H1 (cell line): ENCODE measurements at regions not wholly inside any gene's neighbourhood (a gene's known extent, or its start where the extent isn't known, plus 50 kb on each side); places are given as distances from the start of the nearest gene placed in this dataset.

ENCODE experiments used
- CTCF ChIA-PET: fragments of 300-600 bp; sonication (Branson Sonifier 250); formaldehyde crosslinking; loops from one replicate; lab custom pipeline; 2021; ENCODE audit not compliant: partially characterized antibody; lab: Charles Lee
- POLR2A ChIA-PET: fragments of 300-600 bp; sonication (Branson Sonifier 250); formaldehyde crosslinking; loops from one replicate; lab custom pipeline; 2021; ENCODE audit warnings: inconsistent platforms; ENCODE audit not compliant: partially characterized antibody; lab: Charles Lee
- DNase-seq, 2 experiments: peaks; one replicate each; pipeline versions ENCODE4 v3.0.0 to v3.0.0-alpha.2; 2010 to 2022; ENCODE audit warnings: low spot score in 2 of 2, low read depth in 1 of 2, mixed read lengths in 1 of 2
- FAIRE-seq: peaks from 2 replicates; lab custom pipeline; 2011; peaks lifted over from hg19 to GRCh38; lab: Jason Lieb, UNC
- H2AFZ ChIP-seq: 2 replicates; pipeline ENCODE4 v1.8.1; 2012; ENCODE audit warnings: low read length, inconsistent platforms
- H2AK5ac ChIP-seq: 2 replicates; pipeline ENCODE4 v1.6.1; 2013; ENCODE audit warnings: low read depth, low read length
- H2BK120ac ChIP-seq: replicated peaks from 2 replicates; pipeline ENCODE3; 2013; ENCODE audit warnings: low read depth, low read length, inconsistent platforms
- H2BK12ac ChIP-seq: 2 replicates; pipeline ENCODE4 v1.6.1; 2013; ENCODE audit warnings: low read depth, low read length
- H2BK15ac ChIP-seq: 2 replicates; pipeline ENCODE4 v1.6.1; 2013; ENCODE audit warnings: low read length
- H2BK20ac ChIP-seq: 2 replicates; pipeline ENCODE4 v1.6.1; 2013; ENCODE audit warnings: low read length
- H2BK5ac ChIP-seq: 2 replicates; pipeline ENCODE4 v1.6.1; 2013; ENCODE audit warnings: low read depth, low read length
- H3K14ac ChIP-seq: 2 replicates; pipeline ENCODE4 v1.6.1; 2013; ENCODE audit warnings: inconsistent platforms; ENCODE audit not compliant: insufficient read length
- H3K18ac ChIP-seq: 2 replicates; pipeline ENCODE4 v1.6.1; 2013; ENCODE audit warnings: low read length; ENCODE audit errors: extremely low read depth
- H3K23ac ChIP-seq: 2 replicates; pipeline ENCODE4 v1.6.1; 2013; ENCODE audit warnings: inconsistent platforms; ENCODE audit not compliant: insufficient read length
- H3K23me2 ChIP-seq: 2 replicates; pipeline ENCODE4 v1.6.1; 2013; ENCODE audit warnings: low read depth, low read length
- H3K27ac ChIP-seq: 2 replicates; pipeline ENCODE4 v1.6.1; 2011; ENCODE audit warnings: low read depth, low read length, inconsistent platforms
- H3K27me3 ChIP-seq, 4 experiments: replicated peaks in 1 of 4; 1 replicate in 1 of 4; 2 replicates in 3 of 4; pipeline versions ENCODE4 v1.6.1 to v1.8.1; 2011 to 2013; ENCODE audit warnings: low read length in 3 of 4, mild to moderate bottlenecking in 3 of 4, inconsistent platforms in 2 of 4, mixed read lengths in 2 of 4, moderate library complexity in 1 of 4; ENCODE audit not compliant: control insufficient read depth in 3 of 4, insufficient read depth in 3 of 4; ENCODE audit errors: extremely low read depth in 1 of 4
- H3K36me3 ChIP-seq, 4 experiments: 2 replicates each; pipeline versions ENCODE4 v1.6.1 to v1.8.1; 2011 to 2013; ENCODE audit warnings: mild to moderate bottlenecking in 4 of 4, low read length in 3 of 4, moderate library complexity in 2 of 4, control low read depth in 1 of 4, inconsistent platforms in 1 of 4; ENCODE audit not compliant: insufficient read depth in 4 of 4, control insufficient read depth in 2 of 4
- H3K4ac ChIP-seq: replicated peaks from 2 replicates; pipeline ENCODE3; 2013; ENCODE audit warnings: low read length, low read depth, mixed read lengths, inconsistent platforms; ENCODE audit not compliant: insufficient read length
- H3K4me1 ChIP-seq, 4 experiments: replicated peaks in 1 of 4; 1 replicate in 1 of 4; 2 replicates in 3 of 4; pipeline versions ENCODE4 v1.6.1 to v1.8.1; 2011 to 2013; ENCODE audit warnings: low read length in 3 of 4, inconsistent platforms in 2 of 4, mixed read lengths in 1 of 4; ENCODE audit not compliant: insufficient read depth in 4 of 4, control insufficient read depth in 3 of 4
- H3K4me2 ChIP-seq, 2 experiments: 2 replicates each; pipeline versions ENCODE4 v1.6.1 to v1.8.1; 2011 to 2013; ENCODE audit warnings: low read depth in 2 of 2, low read length in 2 of 2, control low read depth in 1 of 2, inconsistent platforms in 1 of 2, mild to moderate bottlenecking in 1 of 2; ENCODE audit not compliant: insufficient read depth in 1 of 2
- H3K4me3 ChIP-seq, 4 experiments: fragments of 200-600, 300-600 bp in 1 of 4; sonication (generic), shearing (Covaris generic), sonication (Bioruptor Twin) in 1 of 4; 2 replicates each; pipeline versions ENCODE4 v1.5.1 to v1.8.1; 2011 to 2016; ENCODE audit warnings: low read length in 4 of 4, low read depth in 3 of 4, control low read depth in 2 of 4, inconsistent platforms in 2 of 4, mild to moderate bottlenecking in 2 of 4, mixed read lengths in 1 of 4, moderate library complexity in 1 of 4; ENCODE audit not compliant: insufficient read depth in 2 of 4; ENCODE audit errors: extremely low read depth in 1 of 4
- H3K56ac ChIP-seq: replicated peaks from 2 replicates; pipeline ENCODE3; 2013; ENCODE audit warnings: low read depth, mild to moderate bottlenecking, mixed read lengths, low read length, inconsistent platforms; ENCODE audit not compliant: insufficient read length
- H3K79me1 ChIP-seq: 2 replicates; pipeline ENCODE4 v1.6.1; 2013; ENCODE audit warnings: low read depth, low read length, control low read depth
- H3K79me2 ChIP-seq, 2 experiments: 2 replicates each; pipeline versions ENCODE4 v1.6.1 to v1.8.1; 2012 to 2013; ENCODE audit warnings: low read length in 2 of 2, mild to moderate bottlenecking in 2 of 2, inconsistent platforms in 1 of 2; ENCODE audit not compliant: insufficient read depth in 2 of 2, control insufficient read depth in 1 of 2
- H3K9ac ChIP-seq, 4 experiments: replicated peaks in 1 of 4; 1 replicate in 1 of 4; 2 replicates in 3 of 4; pipeline versions ENCODE4 v1.6.1 to v1.8.1; 2011 to 2013; ENCODE audit warnings: low read depth in 3 of 4, low read length in 3 of 4, control low read depth in 2 of 4, mild to moderate bottlenecking in 2 of 4, moderate library complexity in 2 of 4, inconsistent platforms in 1 of 4; ENCODE audit errors: extremely low read depth in 1 of 4
- H3K9me3 ChIP-seq, 2 experiments: 2 replicates each; pipeline versions ENCODE4 v1.6.1 to v1.8.1; 2012 to 2013; ENCODE audit warnings: mild to moderate bottlenecking in 2 of 2, moderate library complexity in 2 of 2, control low read depth in 1 of 2, inconsistent platforms in 1 of 2, low read depth in 1 of 2, low read length in 1 of 2, mixed read lengths in 1 of 2; ENCODE audit not compliant: insufficient read depth in 2 of 2
- H4K20me1 ChIP-seq, 2 experiments: replicated peaks in 1 of 2; 2 replicates each; pipeline versions ENCODE3 to v1.8.1; 2011 to 2013; ENCODE audit warnings: inconsistent platforms in 2 of 2, low read length in 2 of 2, mild to moderate bottlenecking in 1 of 2; ENCODE audit not compliant: insufficient read depth in 2 of 2, control insufficient read depth in 1 of 2
- H4K5ac ChIP-seq: 2 replicates; pipeline ENCODE4 v1.6.1; 2013; ENCODE audit warnings: low read length, low read depth, mixed read lengths, inconsistent platforms; ENCODE audit not compliant: insufficient read length
- H4K8ac ChIP-seq: 2 replicates; pipeline ENCODE4 v1.8.0; 2013; ENCODE audit warnings: mild to moderate bottlenecking, moderate library complexity, low read length, inconsistent platforms; ENCODE audit not compliant: insufficient read depth; ENCODE audit errors: extremely low read depth
- H4K91ac ChIP-seq: replicated peaks from 2 replicates; pipeline ENCODE3; 2013; ENCODE audit warnings: low read length, mixed read lengths, inconsistent platforms; ENCODE audit not compliant: insufficient read length
- RXRA ChIP-seq: IDR thresholded peaks from 2 replicates; pipeline ENCODE4 v1.6.1; 2011; ENCODE audit warnings: low read depth, mild to moderate bottlenecking, low read length, moderate library complexity; ENCODE audit not compliant: insufficient read depth
- WGBS, 2 experiments: shearing (Covaris generic) in 1 of 2; methylation state at CpG; one replicate each; pipeline versions ENCODE4 v1.1.6 to v1.1.7; 2013 to 2015; ENCODE audit warnings: low lambda C conversion rate in 2 of 2, mixed read lengths in 2 of 2, inconsistent platforms in 1 of 2, low coverage in 1 of 2, missing lambda C conversion rate in 1 of 2; ENCODE audit not compliant: insufficient replicate concordance in 2 of 2, insufficient coverage in 1 of 2, insufficient read length in 1 of 2; ENCODE audit errors: extremely low coverage in 1 of 2, missing lambda C conversion rate in 1 of 2; 5-methylcytosine and 5-hydroxymethylcytosine counted together

DNA sequence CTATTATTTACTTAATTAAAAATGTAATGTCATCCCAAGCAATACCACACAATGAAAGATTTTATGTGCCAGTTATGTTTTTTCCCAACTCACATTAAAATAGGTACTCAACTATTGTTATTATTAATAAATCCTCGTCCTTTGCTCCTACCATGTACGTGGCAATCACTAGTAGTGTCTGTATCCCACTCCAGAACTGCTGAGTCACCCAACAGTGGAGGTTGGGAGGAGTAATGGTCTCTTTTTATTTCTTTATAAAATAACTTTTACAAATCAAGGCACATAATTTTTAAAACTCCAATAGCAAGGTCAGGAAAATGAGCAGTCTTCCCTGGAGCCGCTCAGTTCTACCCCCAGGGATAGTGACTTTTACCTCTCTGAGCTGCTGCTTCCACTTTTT, 273.5 kb upstream of the PLPP4 start:
- Histone ChIP-seq H3K27ac (no peak overlapping the region), H2BK15ac (no peak overlapping the region), H3K4me1 (peaks cover 0 to 3% (median 0%) of the 10 kb centered on the region in 4 experiments; a peak in 1 of 7 replicates), H4K5ac (no peak overlapping the region), H4K91ac (no peak overlapping the region), H2BK120ac (no peak overlapping the region), H3K14ac (no peak overlapping the region), H3K23ac (no peak overlapping the region), H3K9ac (no peak overlapping the region), H2BK20ac (no peak overlapping the region), H2AK5ac (no peak overlapping the region), H3K79me1 (no peaks in the 10 kb centered on the region), H4K20me1 (no peaks in the 10 kb centered on the region), H3K4ac (no peak overlapping the region), H2BK5ac (no peak overlapping the region), H3K79me2 (no peaks in the 10 kb centered on the region), H2BK12ac (no peak overlapping the region), H3K4me2 (no peak overlapping the region), H3K36me3 (no peaks in the 10 kb centered on the region), H4K8ac (no peak overlapping the region), H3K18ac (no peak overlapping the region), H3K23me2 (no peaks in the 10 kb centered on the region), H3K9me3 (no peaks in the 10 kb centered on the region), H3K56ac (no peak overlapping the region), H3K4me3 (no peak overlapping the region), H2AFZ (no peak overlapping the region), H3K27me3 (no peaks in the 10 kb centered on the region)
- POLR2A ChIA-PET, result no interaction called here
- DNase-seq, result no peak
- FAIRE-seq, result no peak
- TF ChIP-seq RXRA, result no peak
- CTCF ChIA-PET, result interaction anchor here (1.2 to 4.2 kb wide), 5 partner anchors 24 to 208 kb away, joined by 4 to 30 read pairs (median 4); no protein-coding TSS in a partner anchor
- 88% methylated on average over 3 of the region's 3 CpGs; no CpG with 5 or more reads in 1 of the 2 experiments for WGBS, 2 experiments
